ENCODE measurements at regions not wholly inside any gene's neighbourhood (a gene's known extent, or its start where the extent isn't known, plus 50 kb on each side); places are given as distances from the start of the nearest gene placed in this dataset.

DNA sequence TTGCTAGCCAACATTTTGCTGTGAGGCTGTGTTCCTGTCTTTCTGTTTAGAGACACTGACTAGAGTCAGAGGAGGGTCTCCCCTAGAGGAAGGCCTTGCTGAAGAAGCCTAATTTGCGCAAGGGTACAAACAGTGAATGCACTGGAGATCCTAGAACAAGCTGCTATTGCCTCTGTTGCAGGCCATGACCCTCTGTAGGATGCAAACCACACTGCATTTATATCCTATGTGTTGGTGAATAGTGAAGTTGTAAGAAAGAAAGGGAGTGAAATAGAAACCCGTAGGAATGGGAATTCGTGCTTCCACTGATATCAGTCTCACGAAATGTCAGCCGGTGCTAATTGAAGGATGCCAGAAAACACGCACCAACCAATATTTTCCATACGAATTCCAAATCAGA is 88.2 kb downstream of the GJA1 start:
- TF ChIP-seq CTCF (IDR thresholded peaks at IDR 0.05) (no peak), POLR2A (IDR thresholded peaks at IDR 0.05) (no peak)

Data from heart left ventricle (tissue), 13 donors.